HEK293T (cell line): ENCODE measurements at regions not wholly inside any gene's neighbourhood (a gene's known extent, or its start where the extent isn't known, plus 50 kb on each side); places are given as distances from the start of the nearest gene placed in this dataset.
A peak's percentile ranks its signal among the peaks of the same experiment; 100 is the strongest.
"Not testable (repeated sequence)": the region's sequence is repeated elsewhere in the genome, so short reads cannot be mapped to it uniquely, and the experiment has no call there.

Experiments
- CTCF ChIA-PET: fragments of 350-600 bp; formaldehyde crosslinking; extraction: SDS; loops from one replicate; lab custom pipeline; 2021; ENCODE audit warnings: antibody characterized with exemption, inconsistent platforms; lab: Yijun Ruan, JAX
- POLR2A ChIA-PET: fragments of 350-600 bp; formaldehyde crosslinking; extraction: SDS; loops from one replicate; lab custom pipeline; 2020; ENCODE audit warnings: antibody characterized with exemption, inconsistent platforms; lab: Yijun Ruan, JAX
- DNase-seq: peaks from one replicate; pipeline ENCODE4 v3.0.0; 2012; ENCODE audit warnings: mixed read lengths; ENCODE audit errors: extremely low spot score
- ARNT ChIP-seq: fragments of 450-650 bp; IDR thresholded peaks from 2 replicates; pipeline ENCODE4 v1.6.1; 2017; ENCODE audit warnings: mild to moderate bottlenecking
- BHLHE40 ChIP-seq: fragments of 450-650 bp; IDR thresholded peaks from 2 replicates; pipeline ENCODE4 v1.6.1; 2016; ENCODE audit warnings: mild to moderate bottlenecking, moderate library complexity, borderline replicate concordance
- CTBP1 ChIP-seq: fragments of 450-650 bp; IDR thresholded peaks from 2 replicates; pipeline ENCODE4 v1.6.1; 2016; ENCODE audit warnings: borderline replicate concordance
- ELF4 ChIP-seq: fragments of 450-650 bp; IDR thresholded peaks from 2 replicates; pipeline ENCODE4 v1.6.1; 2017; ENCODE audit warnings: antibody characterized with exemption
- FOXA1 ChIP-seq: fragments of 450-650 bp; IDR thresholded peaks from 2 replicates; pipeline ENCODE4 v1.6.1; 2016; ENCODE audit warnings: mild to moderate bottlenecking
- FOXK2 ChIP-seq: fragments of 450-650 bp; IDR thresholded peaks from 2 replicates; pipeline ENCODE4 v1.6.1; 2016; ENCODE audit warnings: mild to moderate bottlenecking
- FOXM1 ChIP-seq: fragments of 450-650 bp; IDR thresholded peaks from 2 replicates; pipeline ENCODE4 v1.6.1; 2017; ENCODE audit warnings: mild to moderate bottlenecking, borderline replicate concordance
- HDGF ChIP-seq: fragments of 450-650 bp; IDR thresholded peaks from 2 replicates; pipeline ENCODE4 v1.6.1; 2017; ENCODE audit warnings: antibody characterized with exemption, borderline replicate concordance
- L3MBTL2 ChIP-seq: fragments of 450-650 bp; conservative IDR thresholded peaks from 2 replicates; pipeline ENCODE4 v1.6.1; 2016; ENCODE audit warnings: mild to moderate bottlenecking
- LEF1 ChIP-seq: fragments of 450-650 bp; IDR thresholded peaks from 2 replicates; pipeline ENCODE4 v1.6.1; 2017; ENCODE audit warnings: mild to moderate bottlenecking, borderline replicate concordance
- NFRKB ChIP-seq: fragments of 450-650 bp; IDR thresholded peaks from 2 replicates; pipeline ENCODE4 v1.6.1; 2016; ENCODE audit warnings: mild to moderate bottlenecking, moderate library complexity
- SP1 ChIP-seq: fragments of 450-650 bp; IDR thresholded peaks from 2 replicates; pipeline ENCODE4 v1.6.1; 2017
- SUZ12 ChIP-seq: fragments of 450-650 bp; IDR thresholded peaks from 2 replicates; pipeline ENCODE4 v1.6.1; 2016; ENCODE audit warnings: mild to moderate bottlenecking
- TARDBP ChIP-seq: fragments of 450-650 bp; IDR thresholded peaks from 2 replicates; pipeline ENCODE4 v1.6.1; 2016
- ZNF384 ChIP-seq: fragments of 450-650 bp; IDR thresholded peaks from 2 replicates; pipeline ENCODE4 v1.6.1; 2016
- TF ChIP-seq, protein P1 (sequence below): fragments of 450-650 bp; IDR thresholded peaks from 2 replicates; pipeline ENCODE4 v1.6.1; 2016

DNA sequence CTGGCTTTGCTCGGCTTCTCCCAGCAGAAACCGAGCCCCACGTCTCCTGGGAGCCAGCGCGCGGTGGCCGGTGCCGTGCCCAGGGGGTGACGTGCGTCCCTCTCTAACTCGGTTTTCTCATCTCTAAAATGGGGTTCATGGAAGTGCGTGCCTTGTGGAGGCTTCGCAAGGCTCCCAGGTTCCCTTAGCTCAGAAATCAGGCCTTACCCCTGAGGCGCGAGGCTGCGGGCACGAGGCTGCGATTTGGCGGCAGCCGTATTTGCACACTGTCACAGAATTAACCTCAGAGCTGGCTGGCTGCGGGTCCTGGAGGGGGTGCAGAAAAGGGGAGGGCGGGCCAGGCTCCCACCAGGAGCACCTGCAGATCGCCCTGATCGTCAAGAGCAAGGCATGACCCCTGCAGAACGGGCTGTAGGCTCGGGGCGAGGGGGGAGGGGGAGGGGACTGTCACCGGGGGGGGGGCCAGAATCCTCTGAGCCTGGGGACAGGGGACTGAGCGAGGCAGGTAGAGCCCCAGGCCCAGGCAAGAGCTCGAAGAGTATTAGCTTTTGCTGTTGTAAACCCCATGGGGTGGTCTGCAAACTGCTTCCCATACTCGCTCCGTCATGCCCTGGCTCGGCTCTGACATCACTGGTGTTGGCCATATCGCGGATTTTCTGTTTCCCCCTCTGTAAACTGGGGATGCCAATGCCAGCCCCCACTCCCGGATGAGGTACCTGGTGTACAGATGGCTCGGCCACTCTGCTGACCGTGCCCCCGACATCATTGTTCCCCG lies 62.2 kb downstream of the CCNE1 start:
- ChIA-PET POLR2A (interaction anchor here (0.7 kb wide), 1 partner anchor 148 kb away, joined by 3 read pairs; no protein-coding TSS in a partner anchor), CTCF (interaction anchor here (0.5 to 1.5 kb wide), 4 partner anchors 105 to 144 kb away, joined by 3 to 6 read pairs (median 5); no protein-coding TSS in a partner anchor)
- peak; percentile 83 for TF ChIP-seq L3MBTL2
- no peak for TF ChIP-seq BHLHE40
- no peak for DNase-seq

DNA sequence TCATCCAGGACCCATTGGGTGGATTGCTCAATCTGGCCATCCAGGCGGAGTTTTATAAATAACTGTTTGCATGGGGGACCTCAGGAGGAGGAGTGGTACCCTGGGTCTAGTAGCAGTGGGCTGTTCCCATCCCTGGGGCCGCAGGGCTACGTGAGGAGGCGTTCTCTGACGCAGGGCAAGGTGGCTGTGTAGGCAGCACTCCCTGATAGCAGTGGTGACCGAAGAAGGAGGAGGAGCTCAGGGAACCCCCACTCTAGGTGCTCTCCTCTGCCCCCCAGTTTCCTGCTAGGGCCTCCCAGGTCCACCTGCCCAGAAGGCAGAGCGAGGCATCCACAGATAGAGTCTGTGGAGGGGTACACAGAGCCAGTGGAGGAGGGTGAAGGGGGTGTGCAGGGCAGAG lies 64.1 kb downstream of the CCNE1 start:
- ChIA-PET CTCF (no interaction called here), POLR2A (no interaction called here)
- DNase-seq: no peak
- TF ChIP-seq, protein P1, sequence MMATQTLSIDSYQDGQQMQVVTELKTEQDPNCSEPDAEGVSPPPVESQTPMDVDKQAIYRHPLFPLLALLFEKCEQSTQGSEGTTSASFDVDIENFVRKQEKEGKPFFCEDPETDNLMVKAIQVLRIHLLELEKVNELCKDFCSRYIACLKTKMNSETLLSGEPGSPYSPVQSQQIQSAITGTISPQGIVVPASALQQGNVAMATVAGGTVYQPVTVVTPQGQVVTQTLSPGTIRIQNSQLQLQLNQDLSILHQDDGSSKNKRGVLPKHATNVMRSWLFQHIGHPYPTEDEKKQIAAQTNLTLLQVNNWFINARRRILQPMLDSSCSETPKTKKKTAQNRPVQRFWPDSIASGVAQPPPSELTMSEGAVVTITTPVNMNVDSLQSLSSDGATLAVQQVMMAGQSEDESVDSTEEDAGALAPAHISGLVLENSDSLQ: no peak
- TF ChIP-seq SP1 (no peak), BHLHE40 (no peak), ZNF384 (no peak), TARDBP (no peak), FOXA1 (no peak), FOXM1 (no peak), ARNT (no peak), CTBP1 (no peak), LEF1 (no peak), NFRKB (no peak), ELF4 (no peak), L3MBTL2 (no peak), SUZ12 (no peak), FOXK2 (no peak), HDGF (no peak)

DNA sequence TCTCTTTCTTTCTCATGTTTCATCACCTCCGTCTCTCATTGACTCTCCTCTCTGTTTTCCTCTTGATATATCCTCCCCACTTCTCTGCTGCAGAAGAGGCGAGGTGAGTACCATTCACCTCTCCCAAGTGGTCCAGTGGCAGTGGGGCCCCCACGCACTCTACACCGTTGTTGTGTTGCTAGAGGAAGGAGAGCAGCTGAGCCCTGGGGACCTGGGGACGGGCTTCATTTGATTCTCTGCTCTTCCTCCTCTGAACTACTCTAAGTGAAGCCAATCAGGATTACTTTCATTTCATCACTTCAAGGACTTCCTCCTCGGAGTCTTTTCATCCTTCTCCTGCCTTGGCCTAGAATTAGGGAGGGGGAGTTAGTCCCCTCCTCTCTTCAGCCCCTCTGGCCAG lies 64.6 kb downstream of the CCNE1 start:
- TF ChIP-seq HDGF: no peak
- TF ChIP-seq NFRKB: no peak
- no peak for TF ChIP-seq SUZ12
- no peak for TF ChIP-seq ARNT
- no peak for TF ChIP-seq ELF4
- TF ChIP-seq L3MBTL2: no peak
- TF ChIP-seq TARDBP: no peak
- TF ChIP-seq, protein P1: no peak
- TF ChIP-seq FOXM1: no peak
- POLR2A ChIA-PET: no interaction called here
- CTCF ChIA-PET: no interaction called here
- DNase-seq: no peak

DNA sequence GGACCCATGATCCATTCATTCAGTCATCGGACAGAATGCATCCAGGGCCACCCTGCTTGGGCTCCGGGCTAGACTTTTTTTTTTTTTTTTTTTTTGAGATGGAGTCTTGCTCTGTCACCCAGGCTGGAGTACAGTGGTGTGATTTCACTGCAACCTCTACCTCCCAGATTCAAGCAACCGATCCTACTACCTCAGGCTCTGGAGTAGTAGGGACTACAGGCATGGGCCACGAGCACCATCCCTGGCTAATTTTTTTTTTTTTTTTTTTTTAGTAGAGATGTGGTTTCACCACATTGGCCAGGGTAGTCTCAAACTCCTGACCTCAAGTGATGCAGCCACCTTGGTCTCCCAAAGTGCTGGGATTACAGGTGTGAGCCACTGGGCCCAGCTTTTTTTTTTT lies 65.1 kb downstream of the CCNE1 start:
- CTCF ChIA-PET: not testable (repeated sequence)

DNA sequence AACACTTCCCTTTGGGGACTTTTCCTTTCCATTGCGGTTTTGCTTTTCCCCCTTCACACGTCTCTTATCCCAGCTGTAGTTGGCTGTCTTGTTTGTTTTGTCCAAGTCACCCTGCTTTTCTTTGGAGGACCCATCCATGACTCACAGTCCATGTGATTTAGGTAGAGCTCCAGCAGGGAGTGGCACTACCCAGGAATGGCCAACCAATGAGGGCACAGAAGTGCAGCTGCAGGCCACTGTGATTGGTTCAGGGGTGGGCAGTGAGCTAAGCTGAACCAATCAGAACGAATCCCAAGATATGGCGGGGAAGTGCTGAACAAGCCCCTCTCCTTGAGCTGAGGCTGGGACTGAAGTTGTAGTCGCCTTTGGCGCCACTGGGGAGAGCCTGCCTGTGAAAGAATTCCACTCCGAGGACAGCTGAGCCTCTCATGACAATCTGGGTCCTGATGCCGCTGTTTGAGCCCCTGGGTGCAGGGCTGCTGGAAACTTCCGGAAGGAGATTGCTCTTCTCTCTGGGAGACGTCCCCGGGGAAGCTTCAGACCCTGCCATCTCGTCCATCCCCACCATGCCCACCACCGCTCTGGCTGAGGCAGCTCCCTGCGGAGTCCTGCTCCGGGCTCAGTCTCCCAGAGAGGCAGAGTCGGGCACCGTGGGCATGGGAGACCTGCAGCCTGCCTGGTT lies 62.9 kb upstream of the URI1 start:
- peak; percentile 48 for DNase-seq
- ChIA-PET POLR2A (interaction anchor here (1.2 kb wide), 1 partner anchor 63 kb away, joined by 3 read pairs; the partner anchor contains the start of gene URI1), CTCF (no interaction called here)
- TF ChIP-seq SUZ12 (no peak), FOXM1 (no peak), FOXK2 (no peak), NFRKB (no peak), ZNF384 (no peak), TARDBP (no peak), SP1 (no peak), HDGF (no peak), ELF4 (no peak), FOXA1 (no peak), CTBP1 (no peak), BHLHE40 (no peak), L3MBTL2 (no peak; the same call in 1 of the 2 replicates), LEF1 (no peak), ARNT (no peak)
- TF ChIP-seq, protein P1: no peak

More for the DNA sequence above, 65.1 kb downstream of the CCNE1 start:
- DNase-seq, POLR2A ChIA-PET: not testable (repeated sequence)

DNA sequence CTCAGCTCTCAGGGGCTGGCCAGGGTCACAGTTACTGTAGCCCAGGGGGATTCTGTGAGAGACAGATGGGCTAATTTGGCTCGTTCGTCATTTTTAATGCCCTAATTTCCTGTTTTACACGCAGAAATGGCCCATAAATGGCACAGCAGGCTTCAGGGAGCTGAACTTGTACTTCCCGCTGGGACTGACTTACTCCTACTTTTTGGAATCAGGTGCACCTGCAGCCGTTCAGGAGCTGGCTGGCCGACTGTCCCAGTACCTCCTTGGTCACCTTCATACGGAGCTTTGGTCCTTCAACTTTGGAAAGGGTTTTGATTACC lies 62.4 kb upstream of the URI1 start:
- DNase-seq: no peak

More for the DNA sequence above, 62.4 kb upstream of the URI1 start:
- ChIA-PET CTCF (interaction anchor here (0.6 to 0.9 kb wide), 2 partner anchors 10 to 21 kb away, joined by 3 to 5 read pairs; no protein-coding TSS in a partner anchor), POLR2A (interaction anchor here (1.2 kb wide), 1 partner anchor 62 kb away, joined by 3 read pairs; the partner anchor contains the start of gene URI1)
- TF ChIP-seq SUZ12 (no peak), CTBP1 (no peak), TARDBP (no peak), ELF4 (no peak), HDGF (no peak)
